GM23338 (cell line): ENCODE measurements at regions not wholly inside any gene's neighbourhood (a gene's known extent, or its start where the extent isn't known, plus 50 kb on each side); places are given as distances from the start of the nearest gene placed in this dataset.

Experiments
- ATAC-seq: fragments of 200-7000 bp; cut with Tn5 transposase; 3 replicates; pipeline ENCODE4 v1.9.1; 2020
- DNase-seq: peaks from one replicate; pipeline ENCODE4 v3.0.0-alpha.2; 2015; ENCODE audit warnings: low spot score
- H2AFZ ChIP-seq: fragments of 200-600 bp; sonication (generic); 2 replicates; pipeline ENCODE4 v1.8.0; 2016; ENCODE audit warnings: antibody characterized with exemption, mild to moderate bottlenecking, moderate library complexity
- H3F3A ChIP-seq: fragments of 200-600 bp; sonication (generic); replicated peaks from 2 replicates; pipeline ENCODE4 v1.8.0; 2017; ENCODE audit warnings: antibody characterized with exemption, mixed run types, low read depth
- H3K27ac ChIP-seq: fragments of 200-600 bp; sonication (generic); 2 replicates; pipeline ENCODE4 v1.6.1; 2016; ENCODE audit warnings: low read depth
- H3K27me3 ChIP-seq: fragments of 200-600 bp; sonication (generic); 2 replicates; pipeline ENCODE4 v1.8.0; 2016; ENCODE audit warnings: mild to moderate bottlenecking, mixed run types, moderate library complexity; ENCODE audit not compliant: insufficient read depth
- H3K36me3 ChIP-seq: fragments of 200-600 bp; sonication (generic); 2 replicates; pipeline ENCODE4 v1.8.0; 2016; ENCODE audit warnings: mild to moderate bottlenecking; ENCODE audit not compliant: insufficient read depth
- H3K4me1 ChIP-seq: fragments of 200-600 bp; sonication (generic); 2 replicates; pipeline ENCODE4 v1.8.0; 2016; ENCODE audit warnings: mild to moderate bottlenecking, moderate library complexity; ENCODE audit not compliant: insufficient read depth
- H3K4me2 ChIP-seq: fragments of 200-600 bp; sonication (generic); 2 replicates; pipeline ENCODE4 v1.7.1; 2017; ENCODE audit warnings: mixed run types
- H3K4me3 ChIP-seq: fragments of 200-600 bp; sonication (generic); 2 replicates; pipeline ENCODE4 v1.6.1; 2016; ENCODE audit warnings: mixed run types
- H3K79me2 ChIP-seq: fragments of 200-600 bp; sonication (generic); replicated peaks from 2 replicates; pipeline ENCODE4 v1.8.0; 2017; ENCODE audit warnings: mild to moderate bottlenecking; ENCODE audit not compliant: insufficient read depth
- H3K9me2 ChIP-seq: fragments of 200-600 bp; sonication (generic); 2 replicates; pipeline ENCODE4 v1.8.0; 2017; ENCODE audit not compliant: insufficient read depth
- H4K20me1 ChIP-seq: fragments of 200-600 bp; sonication (generic); replicated peaks from 2 replicates; pipeline ENCODE4 v1.8.0; 2017; ENCODE audit warnings: mild to moderate bottlenecking; ENCODE audit not compliant: insufficient read depth
- H3K27ac Mint-ChIP-seq: 2 replicates; pipeline ENCODE4 v1.8.0; 2020; ENCODE audit warnings: inconsistent platforms, mild to moderate bottlenecking, moderate library complexity, mixed read lengths
- H3K27me3 Mint-ChIP-seq: 3 replicates; pipeline ENCODE4 v1.8.0; 2022; ENCODE audit warnings: low read depth, mild to moderate bottlenecking, moderate library complexity, mixed read lengths, inconsistent platforms; ENCODE audit not compliant: insufficient read depth, poor library complexity
- H3K36me3 Mint-ChIP-seq: 3 replicates; pipeline ENCODE4 v1.8.0; 2021; ENCODE audit warnings: low read depth, mild to moderate bottlenecking, inconsistent platforms, moderate library complexity, mixed read lengths
- H3K4me1 Mint-ChIP-seq: 3 replicates; pipeline ENCODE4 v1.8.0; 2020; ENCODE audit warnings: mild to moderate bottlenecking, inconsistent platforms, mixed read lengths
- H3K4me3 Mint-ChIP-seq: 3 replicates; pipeline ENCODE4 v1.8.0; 2021; ENCODE audit warnings: moderate library complexity, mild to moderate bottlenecking, inconsistent platforms, mixed read lengths
- H3K9me3 Mint-ChIP-seq: 3 replicates; pipeline ENCODE4 v1.8.0; 2020; ENCODE audit warnings: moderate library complexity, mild to moderate bottlenecking, inconsistent platforms, mixed read lengths
- CREB1 ChIP-seq: fragments of 250-450 bp; sonication (Bioruptor Pico); IDR thresholded peaks from 2 replicates; pipeline ENCODE4 v1.5.0; 2020; ENCODE audit warnings: low read depth, mild to moderate bottlenecking, moderate library complexity
- EZH2 ChIP-seq: fragments of 200-600 bp; sonication (generic); IDR thresholded peaks from one replicate; pipeline ENCODE4 v1.8.0; 2017; ENCODE audit warnings: antibody characterized with exemption, mild to moderate bottlenecking, low read depth; ENCODE audit not compliant: unreplicated experiment
- EZH2phosphoT487 ChIP-seq: fragments of 200-600 bp; sonication (generic); IDR thresholded peaks from one replicate; pipeline ENCODE4 v1.8.1; 2018; ENCODE audit warnings: antibody characterized with exemption; ENCODE audit not compliant: unreplicated experiment
- JUNB ChIP-seq: IDR thresholded peaks from one replicate; pipeline ENCODE4 v1.6.1; 2016; ENCODE audit warnings: antibody characterized with exemption; ENCODE audit not compliant: unreplicated experiment
- NANOG ChIP-seq: IDR thresholded peaks from 2 replicates; pipeline ENCODE4 v1.6.1; 2016; ENCODE audit warnings: antibody characterized with exemption, borderline replicate concordance
- POLR2AphosphoS5 ChIP-seq: IDR thresholded peaks from 2 replicates; pipeline ENCODE4 v1.6.1; 2016; ENCODE audit warnings: antibody characterized with exemption, low read depth
- STAT1 ChIP-seq: IDR thresholded peaks from one replicate; pipeline ENCODE4 v1.6.1; 2016; ENCODE audit warnings: antibody characterized with exemption; ENCODE audit not compliant: unreplicated experiment
- ZNF114 ChIP-seq: fragments of 250-450 bp; sonication (Bioruptor Pico); IDR thresholded peaks from 2 replicates; pipeline ENCODE4 v1.5.0; 2020; ENCODE audit warnings: mild to moderate bottlenecking, moderate library complexity
- ZNF331 ChIP-seq: fragments of 250-450 bp; sonication (Bioruptor Pico); IDR thresholded peaks from 2 replicates; pipeline ENCODE4 v1.5.0; 2020; ENCODE audit warnings: low read depth, mild to moderate bottlenecking, moderate library complexity
- TF ChIP-seq, protein P1 (sequence below): IDR thresholded peaks from one replicate; pipeline ENCODE4 v1.6.1; 2018; ENCODE audit warnings: antibody characterized with exemption; ENCODE audit not compliant: unreplicated experiment
- TF ChIP-seq, protein P2 (sequence below): IDR thresholded peaks from 2 replicates; pipeline ENCODE4 v1.6.1; 2016; ENCODE audit warnings: antibody characterized with exemption
- TF ChIP-seq, protein P3 (sequence below): fragments of 250-450 bp; sonication (Bioruptor Pico); IDR thresholded peaks from 2 replicates; pipeline ENCODE4 v1.5.0; 2020; ENCODE audit warnings: mild to moderate bottlenecking, moderate library complexity
- TF ChIP-seq, protein P4 (sequence below), 2 experiments: fragments of 200-600 bp in 1 of 2; sonication (generic) in 1 of 2; conservative IDR thresholded peaks; 2 replicates each; pipeline versions ENCODE4 v1.5.1 to v1.6.1; 2016 to 2017; ENCODE audit warnings: antibody characterized with exemption in 2 of 2, low read depth in 2 of 2, mild to moderate bottlenecking in 2 of 2, moderate library complexity in 1 of 2

DNA sequence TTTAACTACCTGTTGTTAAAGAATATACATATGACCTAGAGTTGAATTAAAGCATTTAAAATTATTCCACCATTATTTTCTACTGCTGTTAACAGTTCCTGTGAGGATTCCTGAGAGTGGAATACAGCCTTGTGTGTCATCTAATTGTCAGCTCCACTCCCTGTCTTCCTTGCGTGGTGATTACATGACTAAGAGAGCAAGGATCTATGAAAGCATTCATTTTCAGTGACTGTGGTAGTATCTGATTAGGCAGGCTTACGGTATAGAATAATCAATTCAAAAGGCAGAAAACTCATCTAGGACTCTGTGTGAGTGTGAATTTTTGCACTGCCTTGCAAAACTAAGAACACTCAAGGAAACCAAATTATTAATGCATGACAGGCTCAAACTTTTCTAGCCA, 577.8 kb downstream of the SH3BGRL start:
- DNase-seq (no peak), ATAC-seq (no peak)
- H3K36me3 ChIP-seq: no peaks in the 10 kb centered on the region
- Mint-ChIP-seq H3K4me1 (no peaks in the 10 kb centered on the region), H3K9me3 (peaks cover 28% of the 10 kb centered on the region), H3K4me3 (no peak overlapping the region), H3K27me3 (no peaks in the 10 kb centered on the region), H3K36me3 (peaks cover 7% of the 10 kb centered on the region), H3K27ac (no peak overlapping the region)
- no peaks in the 10 kb centered on the region for H3F3A ChIP-seq
- H2AFZ ChIP-seq: no peak overlapping the region
- TF ChIP-seq, protein P1, sequence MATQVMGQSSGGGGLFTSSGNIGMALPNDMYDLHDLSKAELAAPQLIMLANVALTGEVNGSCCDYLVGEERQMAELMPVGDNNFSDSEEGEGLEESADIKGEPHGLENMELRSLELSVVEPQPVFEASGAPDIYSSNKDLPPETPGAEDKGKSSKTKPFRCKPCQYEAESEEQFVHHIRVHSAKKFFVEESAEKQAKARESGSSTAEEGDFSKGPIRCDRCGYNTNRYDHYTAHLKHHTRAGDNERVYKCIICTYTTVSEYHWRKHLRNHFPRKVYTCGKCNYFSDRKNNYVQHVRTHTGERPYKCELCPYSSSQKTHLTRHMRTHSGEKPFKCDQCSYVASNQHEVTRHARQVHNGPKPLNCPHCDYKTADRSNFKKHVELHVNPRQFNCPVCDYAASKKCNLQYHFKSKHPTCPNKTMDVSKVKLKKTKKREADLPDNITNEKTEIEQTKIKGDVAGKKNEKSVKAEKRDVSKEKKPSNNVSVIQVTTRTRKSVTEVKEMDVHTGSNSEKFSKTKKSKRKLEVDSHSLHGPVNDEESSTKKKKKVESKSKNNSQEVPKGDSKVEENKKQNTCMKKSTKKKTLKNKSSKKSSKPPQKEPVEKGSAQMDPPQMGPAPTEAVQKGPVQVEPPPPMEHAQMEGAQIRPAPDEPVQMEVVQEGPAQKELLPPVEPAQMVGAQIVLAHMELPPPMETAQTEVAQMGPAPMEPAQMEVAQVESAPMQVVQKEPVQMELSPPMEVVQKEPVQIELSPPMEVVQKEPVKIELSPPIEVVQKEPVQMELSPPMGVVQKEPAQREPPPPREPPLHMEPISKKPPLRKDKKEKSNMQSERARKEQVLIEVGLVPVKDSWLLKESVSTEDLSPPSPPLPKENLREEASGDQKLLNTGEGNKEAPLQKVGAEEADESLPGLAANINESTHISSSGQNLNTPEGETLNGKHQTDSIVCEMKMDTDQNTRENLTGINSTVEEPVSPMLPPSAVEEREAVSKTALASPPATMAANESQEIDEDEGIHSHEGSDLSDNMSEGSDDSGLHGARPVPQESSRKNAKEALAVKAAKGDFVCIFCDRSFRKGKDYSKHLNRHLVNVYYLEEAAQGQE: no peak
- no peak for TF ChIP-seq ZNF114 (CRISPR knock-in tag)
- no peak for TF ChIP-seq POLR2AphosphoS5
- TF ChIP-seq, protein P2, sequence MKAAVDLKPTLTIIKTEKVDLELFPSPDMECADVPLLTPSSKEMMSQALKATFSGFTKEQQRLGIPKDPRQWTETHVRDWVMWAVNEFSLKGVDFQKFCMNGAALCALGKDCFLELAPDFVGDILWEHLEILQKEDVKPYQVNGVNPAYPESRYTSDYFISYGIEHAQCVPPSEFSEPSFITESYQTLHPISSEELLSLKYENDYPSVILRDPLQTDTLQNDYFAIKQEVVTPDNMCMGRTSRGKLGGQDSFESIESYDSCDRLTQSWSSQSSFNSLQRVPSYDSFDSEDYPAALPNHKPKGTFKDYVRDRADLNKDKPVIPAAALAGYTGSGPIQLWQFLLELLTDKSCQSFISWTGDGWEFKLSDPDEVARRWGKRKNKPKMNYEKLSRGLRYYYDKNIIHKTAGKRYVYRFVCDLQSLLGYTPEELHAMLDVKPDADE: no peak
- TF ChIP-seq, protein P3, sequence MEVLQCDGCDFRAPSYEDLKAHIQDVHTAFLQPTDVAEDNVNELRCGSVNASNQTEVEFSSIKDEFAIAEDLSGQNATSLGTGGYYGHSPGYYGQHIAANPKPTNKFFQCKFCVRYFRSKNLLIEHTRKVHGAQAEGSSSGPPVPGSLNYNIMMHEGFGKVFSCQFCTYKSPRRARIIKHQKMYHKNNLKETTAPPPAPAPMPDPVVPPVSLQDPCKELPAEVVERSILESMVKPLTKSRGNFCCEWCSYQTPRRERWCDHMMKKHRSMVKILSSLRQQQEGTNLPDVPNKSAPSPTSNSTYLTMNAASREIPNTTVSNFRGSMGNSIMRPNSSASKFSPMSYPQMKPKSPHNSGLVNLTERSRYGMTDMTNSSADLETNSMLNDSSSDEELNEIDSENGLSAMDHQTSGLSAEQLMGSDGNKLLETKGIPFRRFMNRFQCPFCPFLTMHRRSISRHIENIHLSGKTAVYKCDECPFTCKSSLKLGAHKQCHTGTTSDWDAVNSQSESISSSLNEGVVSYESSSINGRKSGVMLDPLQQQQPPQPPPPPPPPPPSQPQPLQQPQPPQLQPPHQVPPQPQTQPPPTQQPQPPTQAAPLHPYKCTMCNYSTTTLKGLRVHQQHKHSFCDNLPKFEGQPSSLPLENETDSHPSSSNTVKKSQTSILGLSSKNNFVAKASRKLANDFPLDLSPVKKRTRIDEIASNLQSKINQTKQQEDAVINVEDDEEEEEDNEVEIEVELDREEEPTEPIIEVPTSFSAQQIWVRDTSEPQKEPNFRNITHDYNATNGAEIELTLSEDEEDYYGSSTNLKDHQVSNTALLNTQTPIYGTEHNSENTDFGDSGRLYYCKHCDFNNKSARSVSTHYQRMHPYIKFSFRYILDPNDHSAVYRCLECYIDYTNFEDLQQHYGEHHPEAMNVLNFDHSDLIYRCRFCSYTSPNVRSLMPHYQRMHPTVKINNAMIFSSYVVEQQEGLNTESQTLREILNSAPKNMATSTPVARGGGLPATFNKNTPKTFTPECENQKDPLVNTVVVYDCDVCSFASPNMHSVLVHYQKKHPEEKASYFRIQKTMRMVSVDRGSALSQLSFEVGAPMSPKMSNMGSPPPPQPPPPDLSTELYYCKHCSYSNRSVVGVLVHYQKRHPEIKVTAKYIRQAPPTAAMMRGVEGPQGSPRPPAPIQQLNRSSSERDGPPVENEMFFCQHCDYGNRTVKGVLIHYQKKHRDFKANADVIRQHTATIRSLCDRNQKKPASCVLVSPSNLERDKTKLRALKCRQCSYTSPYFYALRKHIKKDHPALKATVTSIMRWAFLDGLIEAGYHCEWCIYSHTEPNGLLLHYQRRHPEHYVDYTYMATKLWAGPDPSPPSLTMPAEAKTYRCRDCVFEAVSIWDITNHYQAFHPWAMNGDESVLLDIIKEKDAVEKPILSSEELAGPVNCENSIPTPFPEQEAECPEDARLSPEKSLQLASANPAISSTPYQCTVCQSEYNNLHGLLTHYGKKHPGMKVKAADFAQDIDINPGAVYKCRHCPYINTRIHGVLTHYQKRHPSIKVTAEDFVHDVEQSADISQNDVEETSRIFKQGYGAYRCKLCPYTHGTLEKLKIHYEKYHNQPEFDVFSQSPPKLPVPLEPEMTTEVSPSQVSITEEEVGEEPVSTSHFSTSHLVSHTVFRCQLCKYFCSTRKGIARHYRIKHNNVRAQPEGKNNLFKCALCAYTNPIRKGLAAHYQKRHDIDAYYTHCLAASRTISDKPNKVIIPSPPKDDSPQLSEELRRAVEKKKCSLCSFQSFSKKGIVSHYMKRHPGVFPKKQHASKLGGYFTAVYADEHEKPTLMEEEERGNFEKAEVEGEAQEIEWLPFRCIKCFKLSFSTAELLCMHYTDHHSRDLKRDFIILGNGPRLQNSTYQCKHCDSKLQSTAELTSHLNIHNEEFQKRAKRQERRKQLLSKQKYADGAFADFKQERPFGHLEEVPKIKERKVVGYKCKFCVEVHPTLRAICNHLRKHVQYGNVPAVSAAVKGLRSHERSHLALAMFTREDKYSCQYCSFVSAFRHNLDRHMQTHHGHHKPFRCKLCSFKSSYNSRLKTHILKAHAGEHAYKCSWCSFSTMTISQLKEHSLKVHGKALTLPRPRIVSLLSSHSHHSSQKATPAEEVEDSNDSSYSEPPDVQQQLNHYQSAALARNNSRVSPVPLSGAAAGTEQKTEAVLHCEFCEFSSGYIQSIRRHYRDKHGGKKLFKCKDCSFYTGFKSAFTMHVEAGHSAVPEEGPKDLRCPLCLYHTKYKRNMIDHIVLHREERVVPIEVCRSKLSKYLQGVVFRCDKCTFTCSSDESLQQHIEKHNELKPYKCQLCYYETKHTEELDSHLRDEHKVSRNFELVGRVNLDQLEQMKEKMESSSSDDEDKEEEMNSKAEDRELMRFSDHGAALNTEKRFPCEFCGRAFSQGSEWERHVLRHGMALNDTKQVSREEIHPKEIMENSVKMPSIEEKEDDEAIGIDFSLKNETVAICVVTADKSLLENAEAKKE (CRISPR knock-in tag): no peak
- TF ChIP-seq NANOG: no peak
- TF ChIP-seq JUNB: no peak
- TF ChIP-seq CREB1 (CRISPR knock-in tag): no peak
- TF ChIP-seq ZNF331 (CRISPR knock-in tag): no peak
- no peak for TF ChIP-seq EZH2phosphoT487
- TF ChIP-seq, protein P4, sequence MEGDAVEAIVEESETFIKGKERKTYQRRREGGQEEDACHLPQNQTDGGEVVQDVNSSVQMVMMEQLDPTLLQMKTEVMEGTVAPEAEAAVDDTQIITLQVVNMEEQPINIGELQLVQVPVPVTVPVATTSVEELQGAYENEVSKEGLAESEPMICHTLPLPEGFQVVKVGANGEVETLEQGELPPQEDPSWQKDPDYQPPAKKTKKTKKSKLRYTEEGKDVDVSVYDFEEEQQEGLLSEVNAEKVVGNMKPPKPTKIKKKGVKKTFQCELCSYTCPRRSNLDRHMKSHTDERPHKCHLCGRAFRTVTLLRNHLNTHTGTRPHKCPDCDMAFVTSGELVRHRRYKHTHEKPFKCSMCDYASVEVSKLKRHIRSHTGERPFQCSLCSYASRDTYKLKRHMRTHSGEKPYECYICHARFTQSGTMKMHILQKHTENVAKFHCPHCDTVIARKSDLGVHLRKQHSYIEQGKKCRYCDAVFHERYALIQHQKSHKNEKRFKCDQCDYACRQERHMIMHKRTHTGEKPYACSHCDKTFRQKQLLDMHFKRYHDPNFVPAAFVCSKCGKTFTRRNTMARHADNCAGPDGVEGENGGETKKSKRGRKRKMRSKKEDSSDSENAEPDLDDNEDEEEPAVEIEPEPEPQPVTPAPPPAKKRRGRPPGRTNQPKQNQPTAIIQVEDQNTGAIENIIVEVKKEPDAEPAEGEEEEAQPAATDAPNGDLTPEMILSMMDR (conservative IDR thresholded peaks at IDR 0.05; ENCODE audit: low read depth in 2 of 2): no peak
- TF ChIP-seq EZH2: no peak
- TF ChIP-seq STAT1: no peak
- no peaks in the 10 kb centered on the region for H4K20me1 ChIP-seq
- no peaks in the 10 kb centered on the region for H3K4me1 ChIP-seq
- no peak overlapping the region for H3K4me2 ChIP-seq
- no peaks in the 10 kb centered on the region for H3K9me2 ChIP-seq
- H3K79me2 ChIP-seq: no peaks in the 10 kb centered on the region
- H3K4me3 ChIP-seq: no peak overlapping the region
- H3K27ac ChIP-seq: no peak overlapping the region
- H3K27me3 ChIP-seq: no peaks in the 10 kb centered on the region
